SU-DHL-6 (cell line): ENCODE measurements at regions not wholly inside any gene's neighbourhood (a gene's known extent, or its start where the extent isn't known, plus 50 kb on each side); places are given as distances from the start of the nearest gene placed in this dataset.

Experiments
- CTCF ChIP-seq: fragments of 200-600 bp; sonication (generic); IDR thresholded peaks from one replicate; pipeline ENCODE4 v1.5.1; 2017; ENCODE audit warnings: antibody characterized with exemption, mild to moderate bottlenecking, low read length, moderate library complexity; ENCODE audit not compliant: insufficient read depth, poor library complexity, severe bottlenecking
- EZH2phosphoT487 ChIP-seq: fragments of 200-600 bp; sonication (generic), shearing (Covaris generic); conservative IDR thresholded peaks from 2 replicates; pipeline ENCODE4 v1.6.1; 2018; ENCODE audit warnings: mild to moderate bottlenecking, antibody characterized with exemption, low read length, moderate library complexity, mixed read lengths

GRCh38 chr6:9982215-9982614 is 432.7 kb downstream of the TFAP2A start:
- no peak for TF ChIP-seq CTCF
- TF ChIP-seq EZH2phosphoT487, result no peak
